ENCODE measurements at regions not wholly inside any gene's neighbourhood (a gene's known extent, or its start where the extent isn't known, plus 50 kb on each side); places are given as distances from the start of the nearest gene placed in this dataset.

DNA sequence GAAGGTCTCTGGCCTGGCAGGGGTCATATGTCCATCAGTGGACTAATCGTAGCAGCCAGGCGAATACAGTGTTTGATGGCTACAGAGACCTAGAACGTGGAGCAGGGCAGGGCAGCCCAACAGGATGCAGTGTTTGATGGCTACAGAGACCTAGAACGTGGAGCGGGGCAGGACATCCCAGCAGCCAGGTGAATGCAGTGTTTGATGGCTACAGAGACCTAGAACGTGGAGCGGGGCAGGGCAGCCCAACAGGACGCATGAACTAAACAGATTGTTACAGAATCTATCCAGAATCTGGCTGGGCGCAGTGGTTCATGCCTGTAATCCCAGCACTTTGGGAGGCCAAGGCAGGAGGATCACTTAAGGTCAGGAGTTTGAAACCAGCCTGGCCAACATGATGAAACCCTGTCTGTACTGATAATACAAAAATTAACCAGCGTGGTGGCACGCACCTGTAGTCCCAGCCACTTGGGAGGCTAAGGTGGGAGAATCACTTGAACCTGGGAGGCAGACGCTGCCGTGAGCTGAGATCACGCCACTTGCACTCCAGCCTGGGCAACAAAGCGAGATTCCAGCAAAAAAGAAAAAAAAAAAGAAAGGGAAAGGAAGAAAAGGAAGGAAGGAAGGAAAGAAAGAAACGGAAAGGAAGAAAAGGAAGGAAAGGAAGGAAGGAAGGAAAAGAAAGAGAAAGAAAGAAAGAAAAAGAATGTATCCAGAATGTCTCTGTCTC, 65.2 kb upstream of the RPH3AL start:
- Histone ChIP-seq H3K4me1 (ENCODE audit: low read length) (peaks cover 8% of the 10 kb centered on the region), H2AFZ (ENCODE audit: low read depth, low read length) (no peak overlapping the region), H3K4me3 (ENCODE audit: low read length) (no peak overlapping the region), H3K79me2 (ENCODE audit: low read length) (no peaks in the 10 kb centered on the region), H3K36me3 (replicated peaks; ENCODE audit: low read depth, low read length) (no peaks in the 10 kb centered on the region), H3K27ac (ENCODE audit: low read length) (no peak overlapping the region), H3K27me3 (ENCODE audit: low read depth, low read length) (no peaks in the 10 kb centered on the region), H3K9ac (ENCODE audit: low read length) (no peak overlapping the region), H3K9me3 (ENCODE audit: insufficient read depth, low read length) (no peaks in the 10 kb centered on the region), H4K20me1 (ENCODE audit: insufficient read depth, low read length) (no peaks in the 10 kb centered on the region), H3K4me2 (ENCODE audit: low read length) (no peak overlapping the region)
- TF ChIP-seq, protein P1, sequence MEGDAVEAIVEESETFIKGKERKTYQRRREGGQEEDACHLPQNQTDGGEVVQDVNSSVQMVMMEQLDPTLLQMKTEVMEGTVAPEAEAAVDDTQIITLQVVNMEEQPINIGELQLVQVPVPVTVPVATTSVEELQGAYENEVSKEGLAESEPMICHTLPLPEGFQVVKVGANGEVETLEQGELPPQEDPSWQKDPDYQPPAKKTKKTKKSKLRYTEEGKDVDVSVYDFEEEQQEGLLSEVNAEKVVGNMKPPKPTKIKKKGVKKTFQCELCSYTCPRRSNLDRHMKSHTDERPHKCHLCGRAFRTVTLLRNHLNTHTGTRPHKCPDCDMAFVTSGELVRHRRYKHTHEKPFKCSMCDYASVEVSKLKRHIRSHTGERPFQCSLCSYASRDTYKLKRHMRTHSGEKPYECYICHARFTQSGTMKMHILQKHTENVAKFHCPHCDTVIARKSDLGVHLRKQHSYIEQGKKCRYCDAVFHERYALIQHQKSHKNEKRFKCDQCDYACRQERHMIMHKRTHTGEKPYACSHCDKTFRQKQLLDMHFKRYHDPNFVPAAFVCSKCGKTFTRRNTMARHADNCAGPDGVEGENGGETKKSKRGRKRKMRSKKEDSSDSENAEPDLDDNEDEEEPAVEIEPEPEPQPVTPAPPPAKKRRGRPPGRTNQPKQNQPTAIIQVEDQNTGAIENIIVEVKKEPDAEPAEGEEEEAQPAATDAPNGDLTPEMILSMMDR (IDR thresholded peaks at IDR 0.05; ENCODE audit: low read depth, low read length) = no peak
- TF ChIP-seq EZH2phosphoT487 (IDR thresholded peaks at IDR 0.05; ENCODE audit: low read depth) = no peak

GRCh38 chr17:416293-417206, 63.9 kb upstream of the RPH3AL start:
- H4K20me1 ChIP-seq (ENCODE audit: insufficient read depth, low read length) = no peaks in the 10 kb centered on the region
- no peaks in the 10 kb centered on the region for H3K27me3 ChIP-seq (ENCODE audit: low read depth, low read length)
- no peaks in the 10 kb centered on the region for H3K79me2 ChIP-seq (ENCODE audit: low read length)
- peak overlapping the region; percentile 87 for H2AFZ ChIP-seq (ENCODE audit: low read depth, low read length)
- no peak overlapping the region for H3K27ac ChIP-seq (ENCODE audit: low read length)
- TF ChIP-seq, protein P1 (IDR thresholded peaks at IDR 0.05; ENCODE audit: low read depth, low read length) = no peak
- no peak for TF ChIP-seq EZH2phosphoT487 (IDR thresholded peaks at IDR 0.05; ENCODE audit: low read depth)
- no peaks in the 10 kb centered on the region for H3K36me3 ChIP-seq (replicated peaks; ENCODE audit: low read depth, low read length)
- peaks cover 4% of the 10 kb centered on the region; the same call in 1 of the 2 replicates for H3K4me1 ChIP-seq (ENCODE audit: low read length)
- no peak overlapping the region for H3K9ac ChIP-seq (ENCODE audit: low read length)
- H3K9me3 ChIP-seq (ENCODE audit: insufficient read depth, low read length) = no peaks in the 10 kb centered on the region
- H3K4me3 ChIP-seq (ENCODE audit: low read length) = no peak overlapping the region
- peak overlapping the region; percentile 12; the same call in 1 of the 2 replicates for H3K4me2 ChIP-seq (ENCODE audit: low read length)

- no peak overlapping the region for H3K4me3 ChIP-seq (ENCODE audit: low read length)
- H3K9ac ChIP-seq (ENCODE audit: low read length) = no peak overlapping the region
- H3K79me2 ChIP-seq (ENCODE audit: low read length) = no peaks in the 10 kb centered on the region
- no peak overlapping the region for H2AFZ ChIP-seq (ENCODE audit: low read depth, low read length)
- H3K27me3 ChIP-seq (ENCODE audit: low read depth, low read length) = no peaks in the 10 kb centered on the region
- H3K27ac ChIP-seq (ENCODE audit: low read length) = no peak overlapping the region
- H3K9me3 ChIP-seq (ENCODE audit: insufficient read depth, low read length) = no peaks in the 10 kb centered on the region
- peaks cover 13% of the 10 kb centered on the region for H3K4me1 ChIP-seq (ENCODE audit: low read length)
- H4K20me1 ChIP-seq (ENCODE audit: insufficient read depth, low read length) = no peaks in the 10 kb centered on the region
- H3K4me2 ChIP-seq (ENCODE audit: low read length) = no peak overlapping the region
- no peak for TF ChIP-seq EZH2phosphoT487 (IDR thresholded peaks at IDR 0.05; ENCODE audit: low read depth)
- TF ChIP-seq, protein P1 (IDR thresholded peaks at IDR 0.05; ENCODE audit: low read depth, low read length) = no peak
- no peaks in the 10 kb centered on the region for H3K36me3 ChIP-seq (replicated peaks; ENCODE audit: low read depth, low read length)
These were observed 61.2 kb upstream of the RPH3AL start for GRCh38 chr17:413706-414380.

- H3K9me3 ChIP-seq (ENCODE audit: insufficient read depth, low read length) = no peaks in the 10 kb centered on the region
- H3K79me2 ChIP-seq (ENCODE audit: low read length) = no peaks in the 10 kb centered on the region
- no peak overlapping the region for H3K4me2 ChIP-seq (ENCODE audit: low read length)
- H3K9ac ChIP-seq (ENCODE audit: low read length) = no peak overlapping the region
- no peaks in the 10 kb centered on the region for H3K27me3 ChIP-seq (ENCODE audit: low read depth, low read length)
- H2AFZ ChIP-seq (ENCODE audit: low read depth, low read length) = no peak overlapping the region
- no peaks in the 10 kb centered on the region for H3K36me3 ChIP-seq (replicated peaks; ENCODE audit: low read depth, low read length)
- peaks cover 13% of the 10 kb centered on the region for H3K4me1 ChIP-seq (ENCODE audit: low read length)
- H3K4me3 ChIP-seq (ENCODE audit: low read length) = no peak overlapping the region
- no peak overlapping the region for H3K27ac ChIP-seq (ENCODE audit: low read length)
- no peaks in the 10 kb centered on the region for H4K20me1 ChIP-seq (ENCODE audit: insufficient read depth, low read length)
- TF ChIP-seq, protein P1 (IDR thresholded peaks at IDR 0.05; ENCODE audit: low read depth, low read length) = no peak
- TF ChIP-seq EZH2phosphoT487 (IDR thresholded peaks at IDR 0.05; ENCODE audit: low read depth) = no peak
These were observed 60.4 kb upstream of the RPH3AL start for GRCh38 chr17:413016-413350.
